Midbrain (tissue), 1 donor: ENCODE measurements at regions not wholly inside any gene's neighbourhood (a gene's known extent, or its start where the extent isn't known, plus 50 kb on each side); places are given as distances from the start of the nearest gene placed in this dataset.
"Not testable (repeated sequence)": the region's sequence is repeated elsewhere in the genome, so short reads cannot be mapped to it uniquely, and the experiment has no call there.

Source experiments
- DNase-seq: peaks from one replicate; lab custom pipeline; 2025; lab: John Stamatoyannopoulos, UW

- DNase-seq, result no peak
These were observed 568.9 kb upstream of the ANKRD30A start for GRCh38 chr10:36556468-36556867.

GRCh38 chr10:36555036-36555435 is 570.4 kb upstream of the ANKRD30A start:
- peak; percentile 49 for DNase-seq

- DNase-seq, result no peak
These were observed 577.4 kb upstream of the ANKRD30A start for GRCh38 chr10:36547965-36548364.

- DNase-seq, result no peak
These were observed 582.9 kb upstream of the ANKRD30A start for GRCh38 chr10:36542493-36542892.

GRCh38 chr10:36540611-36541010 is 584.8 kb upstream of the ANKRD30A start:
- DNase-seq, result no peak

GRCh38 chr10:36538953-36539586 is 586.3 kb upstream of the ANKRD30A start:
- DNase-seq, result no peak

- DNase-seq, result no peak
These were observed 590.9 kb upstream of the ANKRD30A start for GRCh38 chr10:36534471-36535002.

GRCh38 chr10:36533861-36534260 is 591.5 kb upstream of the ANKRD30A start:
- DNase-seq, result no peak

- DNase-seq, result no peak
These were observed 592.1 kb upstream of the ANKRD30A start for GRCh38 chr10:36533316-36533715.

- no peak for DNase-seq
These were observed 593.8 kb upstream of the ANKRD30A start for GRCh38 chr10:36531621-36532020.

- DNase-seq, result no peak
These were observed 599.4 kb upstream of the ANKRD30A start for GRCh38 chr10:36526033-36526432.

- DNase-seq, result not testable (repeated sequence)
These were observed 601.3 kb upstream of the ANKRD30A start for GRCh38 chr10:36524126-36524525.

GRCh38 chr10:36519909-36520308 is 605.5 kb upstream of the ANKRD30A start:
- DNase-seq, result no peak

GRCh38 chr10:36516281-36516680 is 609.1 kb upstream of the ANKRD30A start:
- no peak for DNase-seq

- DNase-seq, result no peak
These were observed 610.1 kb upstream of the ANKRD30A start for GRCh38 chr10:36515319-36515718.

GRCh38 chr10:36507715-36508114 is 617.7 kb upstream of the ANKRD30A start:
- DNase-seq, result no peak

GRCh38 chr10:36506697-36507496 is 618.5 kb upstream of the ANKRD30A start:
- no peak for DNase-seq

GRCh38 chr10:36506261-36506660 is 619.1 kb upstream of the ANKRD30A start:
- DNase-seq, result no peak

- no peak for DNase-seq
These were observed 620.6 kb upstream of the ANKRD30A start for GRCh38 chr10:36504758-36505157.

GRCh38 chr10:36500266-36500665 is 625.1 kb upstream of the ANKRD30A start:
- no peak for DNase-seq

GRCh38 chr10:36499693-36500092 is 625.7 kb upstream of the ANKRD30A start:
- DNase-seq, result no peak

- DNase-seq, result no peak
These were observed 628.6 kb upstream of the ANKRD30A start for GRCh38 chr10:36496758-36497157.

- no peak for DNase-seq
These were observed 631.0 kb upstream of the ANKRD30A start for GRCh38 chr10:36494371-36494770.
